A549 (cell line): ENCODE measurements at regions not wholly inside any gene's neighbourhood (a gene's known extent, or its start where the extent isn't known, plus 50 kb on each side); places are given as distances from the start of the nearest gene placed in this dataset.
"Not testable (repeated sequence)": the region's sequence is repeated elsewhere in the genome, so short reads cannot be mapped to it uniquely, and the experiment has no call there.

Experiments used
- CBX2 ChIP-seq: fragments of 200-600 bp; sonication (generic); IDR thresholded peaks from 2 replicates; pipeline ENCODE4 v1.6.1; 2016; ENCODE audit warnings: low read depth, mild to moderate bottlenecking, borderline replicate concordance
- CHD4 ChIP-seq: fragments of 200-600 bp; sonication (generic); IDR thresholded peaks from 2 replicates; pipeline ENCODE4 v1.6.1; 2016; ENCODE audit warnings: antibody characterized with exemption, mild to moderate bottlenecking, borderline replicate concordance
- CTCF ChIP-seq: fragments of >200 bp; sonication (Bioruptor Twin); formaldehyde crosslinking; IDR thresholded peaks from 3 replicates; pipeline ENCODE4 v1.5.1; 2016
- EP300 ChIP-seq, 2 experiments: fragments of >200 bp; sonication (Bioruptor Twin); formaldehyde crosslinking; IDR thresholded peaks; 2 replicates in 1 of 2; 3 replicates in 1 of 2; pipeline ENCODE4 v1.6.1; 2016 to 2017

GRCh38 chr10:87301466-87302115 lies 56.0 kb upstream of the NUTM2D start:
- not testable (repeated sequence) for TF ChIP-seq EP300 (IDR thresholded peaks at IDR 0.05); CTCF; CHD4; CBX2
